Right lobe of liver (tissue), 6 donors: ENCODE measurements at regions not wholly inside any gene's neighbourhood (a gene's known extent, or its start where the extent isn't known, plus 50 kb on each side); places are given as distances from the start of the nearest gene placed in this dataset.
A peak's percentile ranks its signal among the peaks of the same experiment; 100 is the strongest.
"Not testable (repeated sequence)": the region's sequence is repeated elsewhere in the genome, so short reads cannot be mapped to it uniquely, and the experiment has no call there.

Experiments used
- ATAC-seq, 4 donors: fragments of 200-7000 bp; cut with Tn5 transposase; one replicate each; pipeline ENCODE4 v1.9.1; 2020; ENCODE audit warnings: mild to moderate bottlenecking in 4 of 4, moderate library complexity in 4 of 4
- DNase-seq, 3 donors: peaks; one replicate each; pipeline ENCODE4 v3.0.0-alpha.2; 2020
- H3K27ac ChIP-seq, 3 donors: fragments of 200-600 bp; one replicate each; pipeline ENCODE4 v1.8.0; 2022
- H3K27me3 ChIP-seq, 2 donors: fragments of 200-600 bp; one replicate each; pipeline ENCODE4 v1.8.0; 2022
- H3K36me3 ChIP-seq, 4 donors: fragments of 200-600 bp; sonication (generic) in 1 of 4; one replicate each; pipeline versions ENCODE4 v1.5.1 to v1.8.0; 2017 to 2022; ENCODE audit warnings: control low read depth in 1 of 4
- H3K4me1 ChIP-seq, 4 donors: fragments of 200-600 bp; sonication (generic) in 1 of 4; one replicate each; pipeline versions ENCODE4 v1.5.1 to v1.8.0; 2017 to 2022; ENCODE audit warnings: control low read depth in 1 of 4
- H3K4me3 ChIP-seq, 3 donors: fragments of 200-600 bp; one replicate each; pipeline ENCODE4 v1.8.0; 2022
- H3K9me3 ChIP-seq, 4 donors: fragments of 200-600 bp; sonication (generic) in 1 of 4; one replicate each; pipeline versions ENCODE4 v1.5.1 to v1.8.0; 2017 to 2022; ENCODE audit warnings: control low read depth in 1 of 4
- POLR2A ChIP-seq: fragments of 450-650 bp; IDR thresholded peaks from one replicate; pipeline ENCODE4 v1.6.1; 2017; ENCODE audit warnings: antibody characterized with exemption, mild to moderate bottlenecking
- WGBS: methylation state at CpG from one replicate; pipeline ENCODE4 v1.1.6; 2018; ENCODE audit warnings: low coverage, low lambda C conversion rate; ENCODE audit not compliant: insufficient coverage; ENCODE audit errors: missing lambda C conversion rate; 5-methylcytosine and 5-hydroxymethylcytosine counted together
- intact Hi-C, 2 donors: fragments of 100-400 bp; cut with DNase I; formaldehyde crosslinking; loops; one replicate each; pipeline versions ENCODE4 v1.11.2 to v1.14.1; 2022
- TF ChIP-seq, protein P1 (sequence below), 4 donors: fragments of 200-600 bp in 3 of 4; fragments of 450-650 bp in 1 of 4; IDR thresholded peaks; one replicate each; pipeline versions ENCODE4 v1.5.1 to v1.8.0; 2016 to 2022; ENCODE audit warnings: antibody characterized with exemption in 4 of 4, mild to moderate bottlenecking in 2 of 4
- donor health status: DM: no; HTN: yes; CAD: no.
- donor health status: DM: no; HTN: no; CAD: no.
- donor health status: DM: no; HTN: no; CAD: no.
- donor health status: DM: no; HTN: yes; CAD: no.
- donor health status: DM: no; HTN: yes; CAD: no.

DNA sequence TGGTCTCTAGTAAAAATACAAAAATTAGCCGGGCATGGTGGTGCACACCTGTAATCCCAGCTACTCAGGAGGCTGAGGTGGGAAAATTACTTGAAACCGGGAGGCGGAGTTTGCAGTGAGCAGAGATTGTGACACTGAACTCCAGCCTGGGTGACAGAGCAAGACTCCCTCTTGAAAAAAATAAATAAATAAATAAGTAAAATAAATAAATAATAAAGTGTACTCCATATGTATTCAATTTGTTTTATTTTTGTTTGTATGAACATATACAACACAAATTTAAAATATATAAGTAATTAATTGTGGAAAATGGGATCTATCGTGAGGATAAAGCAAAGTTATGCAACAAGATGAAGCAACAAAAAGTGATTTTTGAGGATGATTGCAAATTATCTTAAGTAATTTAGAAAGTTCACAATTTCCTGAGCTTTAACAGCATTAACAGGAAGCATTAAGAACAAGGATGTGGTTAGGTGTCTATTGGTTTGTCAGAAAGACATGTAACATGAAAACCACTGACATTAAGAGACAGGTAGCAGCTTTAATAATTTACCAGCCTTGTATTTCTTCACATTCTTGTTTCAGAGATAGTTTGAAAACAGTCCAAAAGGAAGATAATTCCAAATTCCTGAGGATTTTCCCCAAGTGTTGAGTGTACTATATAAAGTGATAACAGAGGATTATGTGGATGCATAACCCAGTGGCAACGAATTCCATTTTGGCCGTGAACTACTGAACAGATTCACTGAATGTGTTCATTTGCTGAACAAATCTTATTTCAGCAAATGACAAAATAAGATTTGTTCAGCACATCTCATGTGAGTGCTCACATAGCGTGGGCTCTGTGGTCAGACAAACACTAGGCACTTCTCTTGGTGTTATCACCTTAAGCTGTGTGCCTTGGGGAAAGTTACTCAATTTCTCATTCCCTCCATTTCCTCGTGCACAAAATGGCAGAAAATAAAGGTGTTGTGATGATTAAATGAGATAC is 68.6 kb upstream of the RESF1 start:
- Histone ChIP-seq H3K4me3 (no peak overlapping the region), H3K36me3 (no peaks in the 10 kb centered on the region), H3K27me3 (no peaks in the 10 kb centered on the region), H3K27ac (no peak overlapping the region), H3K4me1 (no peaks in the 10 kb centered on the region), H3K9me3 (no peaks in the 10 kb centered on the region)
- WGBS = 58% methylated on average over 8 of the region's 8 CpGs
- ATAC-seq (peak in 2 of 4 donors; percentile 18 to 39), DNase-seq (no peak)
- no peak for TF ChIP-seq POLR2A
- TF ChIP-seq, protein P1, sequence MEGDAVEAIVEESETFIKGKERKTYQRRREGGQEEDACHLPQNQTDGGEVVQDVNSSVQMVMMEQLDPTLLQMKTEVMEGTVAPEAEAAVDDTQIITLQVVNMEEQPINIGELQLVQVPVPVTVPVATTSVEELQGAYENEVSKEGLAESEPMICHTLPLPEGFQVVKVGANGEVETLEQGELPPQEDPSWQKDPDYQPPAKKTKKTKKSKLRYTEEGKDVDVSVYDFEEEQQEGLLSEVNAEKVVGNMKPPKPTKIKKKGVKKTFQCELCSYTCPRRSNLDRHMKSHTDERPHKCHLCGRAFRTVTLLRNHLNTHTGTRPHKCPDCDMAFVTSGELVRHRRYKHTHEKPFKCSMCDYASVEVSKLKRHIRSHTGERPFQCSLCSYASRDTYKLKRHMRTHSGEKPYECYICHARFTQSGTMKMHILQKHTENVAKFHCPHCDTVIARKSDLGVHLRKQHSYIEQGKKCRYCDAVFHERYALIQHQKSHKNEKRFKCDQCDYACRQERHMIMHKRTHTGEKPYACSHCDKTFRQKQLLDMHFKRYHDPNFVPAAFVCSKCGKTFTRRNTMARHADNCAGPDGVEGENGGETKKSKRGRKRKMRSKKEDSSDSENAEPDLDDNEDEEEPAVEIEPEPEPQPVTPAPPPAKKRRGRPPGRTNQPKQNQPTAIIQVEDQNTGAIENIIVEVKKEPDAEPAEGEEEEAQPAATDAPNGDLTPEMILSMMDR (IDR thresholded peaks at IDR 0.05) = no peak
- intact Hi-C loops = no loop called here

DNA sequence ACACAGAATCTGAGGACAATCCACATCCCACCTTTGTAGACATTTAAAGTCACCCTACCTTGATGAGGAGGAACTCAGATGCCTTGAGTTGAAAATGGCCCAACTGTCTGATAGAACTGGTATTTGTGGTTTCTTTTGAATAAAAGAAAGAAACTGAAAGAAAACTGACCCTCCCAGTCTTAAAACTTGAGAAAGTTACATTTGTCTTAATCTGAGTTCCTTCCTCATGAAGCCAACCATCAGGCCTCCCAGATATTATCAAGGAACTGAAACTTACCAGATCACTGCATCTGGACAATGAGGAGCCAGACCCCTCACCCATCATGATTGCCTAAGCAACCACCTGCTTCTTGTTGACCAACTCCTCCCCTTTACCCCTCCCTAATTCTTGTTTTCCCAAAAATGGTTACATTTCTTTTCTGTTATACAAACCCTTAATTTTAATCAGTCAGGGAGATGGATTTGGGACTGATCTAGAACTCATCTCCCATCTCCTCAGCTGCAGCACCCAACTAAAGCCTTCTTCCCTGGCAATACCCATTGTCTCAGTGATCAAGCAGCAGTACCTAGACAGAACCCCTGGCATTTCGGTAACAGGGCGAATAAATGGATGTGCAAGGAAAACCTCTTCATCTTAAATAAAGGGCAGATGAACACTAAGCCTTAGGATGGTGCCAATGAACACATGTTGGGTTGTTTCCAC is 72.0 kb upstream of the RESF1 start:
- Histone ChIP-seq H3K27me3 (no peaks in the 10 kb centered on the region), H3K36me3 (no peaks in the 10 kb centered on the region), H3K27ac (no peak overlapping the region), H3K4me1 (no peaks in the 10 kb centered on the region), H3K9me3 (no peaks in the 10 kb centered on the region), H3K4me3 (no peak overlapping the region)
- no peak for ATAC-seq
- TF ChIP-seq, protein P1 (IDR thresholded peaks at IDR 0.05) = no peak
- TF ChIP-seq POLR2A = no peak
- intact Hi-C loops = no loop called here
- 90% methylated on average over 2 of the region's 2 CpGs for WGBS
- DNase-seq = no peak

DNA sequence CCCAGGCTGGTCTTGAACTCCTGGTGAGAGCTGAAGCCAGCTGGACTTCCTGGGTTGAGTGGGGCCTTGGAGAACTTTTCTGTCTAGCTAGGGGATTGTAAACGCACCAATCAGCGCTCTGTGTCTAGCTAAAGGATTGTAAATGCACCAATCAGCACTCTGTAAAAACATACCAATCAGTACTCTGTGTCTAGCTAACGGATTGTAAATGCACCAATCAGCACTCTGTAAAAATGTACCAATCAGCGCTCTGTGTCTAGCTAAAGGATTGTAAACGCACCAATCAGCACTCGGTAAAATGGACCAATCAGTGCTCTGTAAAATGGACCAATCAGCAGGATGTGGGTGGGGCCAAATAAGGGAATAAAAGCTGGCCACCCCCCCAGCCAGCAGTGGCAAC is 76.5 kb upstream of the RESF1 start:
- ATAC-seq, H3K9me3 ChIP-seq, H3K4me3 ChIP-seq, intact Hi-C loops, H3K27me3 ChIP-seq, H3K36me3 ChIP-seq, H3K4me1 ChIP-seq, H3K27ac ChIP-seq, DNase-seq: not testable (repeated sequence)
- WGBS = 95% methylated on average over 4 of the region's 6 CpGs

DNA sequence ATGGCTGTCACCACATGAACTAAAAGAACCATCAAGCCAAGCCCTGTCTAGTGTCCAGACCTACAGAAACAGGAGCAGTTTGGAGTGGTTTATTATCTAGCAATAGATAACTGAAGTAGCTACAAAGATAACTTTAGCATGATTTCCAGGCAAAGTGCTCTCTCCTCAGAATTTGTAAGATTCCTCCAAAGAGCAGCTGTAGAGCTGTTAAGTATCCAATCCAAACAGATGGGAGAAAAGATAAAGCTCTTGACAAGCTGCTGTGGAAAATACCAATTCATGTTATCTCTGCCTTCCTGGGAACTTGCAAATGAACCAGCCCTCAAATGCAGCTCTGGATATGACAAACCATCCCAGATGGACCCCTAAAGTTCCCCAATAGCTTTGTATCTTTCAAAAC is 78.9 kb upstream of the RESF1 start:
- DNase-seq = no peak
- Histone ChIP-seq H3K36me3 (no peaks in the 10 kb centered on the region), H3K27ac (no peak overlapping the region), H3K4me1 (no peaks in the 10 kb centered on the region), H3K4me3 (no peak overlapping the region), H3K27me3 (no peaks in the 10 kb centered on the region), H3K9me3 (no peaks in the 10 kb centered on the region)
- ATAC-seq = no peak
- TF ChIP-seq POLR2A = no peak
- TF ChIP-seq, protein P1 (IDR thresholded peaks at IDR 0.05) = no peak
- intact Hi-C loops = no loop called here

DNA sequence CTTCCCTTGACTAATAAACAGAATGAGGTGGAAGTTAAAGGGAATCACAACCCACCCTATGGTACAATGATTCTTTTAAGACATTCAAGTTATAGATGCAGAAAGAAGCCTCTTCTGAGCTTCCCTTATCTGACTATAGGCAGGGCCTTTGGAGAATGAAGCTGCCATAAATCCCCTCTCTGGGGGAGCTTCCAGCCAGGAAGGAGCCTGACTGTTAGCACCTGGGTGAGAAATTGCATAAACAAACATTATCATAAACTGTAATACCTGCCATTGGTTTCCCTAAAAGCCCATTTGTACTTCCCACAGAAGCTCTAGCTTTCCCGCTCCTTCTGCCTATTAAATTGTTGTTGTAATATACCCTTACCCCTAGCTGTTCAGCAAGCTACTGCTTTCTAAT is 81.3 kb upstream of the RESF1 start:
- no peak overlapping the region for H3K4me3 ChIP-seq
- intact Hi-C loops = no loop called here
- no peaks in the 10 kb centered on the region for H3K4me1 ChIP-seq
- H3K36me3 ChIP-seq = no peaks in the 10 kb centered on the region
- H3K27me3 ChIP-seq = no peaks in the 10 kb centered on the region
- DNase-seq (no peak), ATAC-seq (no peak)
- no peaks in the 10 kb centered on the region for H3K9me3 ChIP-seq
- TF ChIP-seq, protein P1 (IDR thresholded peaks at IDR 0.05) = no peak
- no peak for TF ChIP-seq POLR2A
- WGBS = 100% methylated on average over 1 of the region's 1 CpG
- no peak overlapping the region for H3K27ac ChIP-seq
